ENCODE measurements at regions not wholly inside any gene's neighbourhood (a gene's known extent, or its start where the extent isn't known, plus 50 kb on each side); places are given as distances from the start of the nearest gene placed in this dataset.

DNA sequence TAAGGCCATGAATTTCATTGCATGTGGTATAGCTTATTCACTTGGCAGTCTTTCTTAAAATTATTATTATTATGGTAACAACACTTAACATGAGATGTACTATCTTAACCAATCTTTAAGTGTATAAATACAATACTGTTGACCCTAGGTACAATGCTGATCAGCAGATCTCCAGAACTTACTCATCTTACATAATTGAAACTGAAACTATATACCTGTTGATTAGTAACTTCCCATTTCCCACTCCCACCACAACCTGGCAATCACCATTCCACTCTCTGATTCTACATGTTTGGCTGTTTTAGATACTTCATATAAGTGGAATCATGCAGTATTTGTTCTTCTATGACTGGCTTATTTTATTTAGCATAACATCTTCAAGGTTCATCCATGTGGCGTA lies 150.2 kb upstream of the POU2AF2 start:
- DNase-seq (ENCODE audit: low read depth in 3 of 3) = no peak

DNA sequence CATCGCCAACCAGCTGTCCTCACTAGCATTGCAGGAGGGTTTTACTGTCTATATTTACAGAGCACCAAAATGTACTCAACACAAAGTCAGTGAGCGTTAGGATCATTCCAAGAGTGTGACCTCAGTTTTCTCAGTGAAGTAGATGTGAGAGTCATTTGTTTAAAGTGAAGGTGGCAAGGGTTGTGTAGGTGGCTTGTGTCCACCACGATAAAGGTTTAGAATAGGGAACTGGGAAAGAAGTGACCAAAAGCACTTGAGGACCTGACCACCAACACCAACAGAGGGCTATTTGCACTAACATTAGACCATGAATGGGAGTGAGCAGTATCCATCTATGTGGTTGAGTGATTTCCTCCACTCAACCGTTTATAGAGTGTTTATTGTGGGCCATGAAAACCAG lies 152.5 kb upstream of the POU2AF2 start:
- DNase-seq (ENCODE audit: low read depth in 3 of 3) = no peak

DNA sequence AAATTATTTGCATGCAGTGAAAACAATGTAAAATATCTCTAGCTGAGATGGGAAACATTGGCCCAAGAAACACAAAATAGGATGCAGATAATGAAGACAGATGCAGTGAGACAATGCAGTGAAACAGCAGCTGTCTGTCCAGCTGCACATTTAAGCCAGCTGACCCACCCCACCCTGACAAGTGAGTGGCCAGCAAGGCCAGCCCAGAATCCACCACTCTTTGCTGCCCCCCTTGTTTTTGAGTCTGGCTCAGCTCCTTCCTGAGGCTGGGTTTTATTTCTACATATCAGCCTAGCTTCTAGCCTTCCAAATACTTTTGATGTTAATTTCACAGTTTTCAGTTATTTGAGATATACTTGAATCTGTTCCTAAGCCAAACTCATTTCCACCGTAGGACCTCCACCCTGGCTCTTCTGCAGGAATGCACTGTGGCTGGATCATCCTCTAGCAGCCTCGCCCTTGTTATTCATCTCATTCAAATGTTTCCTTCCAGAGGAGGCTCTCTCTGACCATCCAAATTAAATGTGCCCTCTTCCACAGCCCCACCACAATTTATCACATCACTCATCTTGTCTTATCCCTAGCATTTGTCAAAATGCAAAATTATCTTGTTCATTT lies 154.1 kb upstream of the POU2AF2 start:
- no peak for DNase-seq (ENCODE audit: low read depth in 3 of 3)

- DNase-seq (ENCODE audit: low read depth in 3 of 3) = no peak
Observed at GRCh38 chr11:111089759-111090158, 155.8 kb upstream of the POU2AF2 start.

- DNase-seq (ENCODE audit: low read depth in 3 of 3) = no peak
Observed at GRCh38 chr11:111088847-111089355, 156.6 kb upstream of the POU2AF2 start.

DNA sequence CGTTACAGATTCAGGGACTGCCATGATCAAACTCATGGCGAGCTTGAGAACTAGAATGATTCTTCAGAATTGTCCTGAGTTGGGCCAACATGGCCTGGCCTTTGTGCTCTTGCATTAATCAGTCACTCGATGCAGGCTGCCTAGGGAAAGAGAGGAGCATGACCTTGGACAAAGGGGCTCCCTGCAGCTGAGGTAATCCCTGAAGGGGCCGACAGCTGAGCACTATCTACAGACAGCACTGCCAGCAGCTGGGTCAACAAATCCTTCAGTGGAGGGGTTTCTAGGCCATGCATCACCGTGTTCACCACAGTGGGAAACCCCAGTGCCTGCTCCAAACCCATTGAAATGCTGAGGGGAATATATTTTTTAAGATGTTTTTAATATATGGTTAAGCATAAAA lies 159.5 kb upstream of the POU2AF2 start:
- no peak for DNase-seq (ENCODE audit: low read depth in 3 of 3)

DNA sequence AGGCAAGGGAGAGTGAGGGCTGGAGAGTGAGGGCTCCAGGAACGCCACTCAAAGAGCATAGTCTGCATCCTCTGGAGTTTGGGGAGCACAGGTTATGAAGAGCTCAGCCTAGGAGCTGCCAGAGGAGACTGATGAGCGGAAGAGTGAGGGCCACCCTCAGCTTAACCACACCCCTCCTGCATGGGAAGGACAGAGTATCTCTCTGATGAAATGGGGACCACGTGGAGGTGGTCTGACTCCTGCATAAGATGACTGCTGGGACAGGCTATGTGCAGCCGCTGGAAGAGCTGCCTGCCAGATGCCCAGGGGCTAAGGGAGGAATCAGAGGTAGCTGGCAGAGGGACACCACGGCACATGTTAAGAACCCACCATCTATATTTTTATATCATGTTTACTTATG lies 162.9 kb upstream of the POU2AF2 start:
- no peak for DNase-seq (ENCODE audit: low read depth in 3 of 3)

DNA sequence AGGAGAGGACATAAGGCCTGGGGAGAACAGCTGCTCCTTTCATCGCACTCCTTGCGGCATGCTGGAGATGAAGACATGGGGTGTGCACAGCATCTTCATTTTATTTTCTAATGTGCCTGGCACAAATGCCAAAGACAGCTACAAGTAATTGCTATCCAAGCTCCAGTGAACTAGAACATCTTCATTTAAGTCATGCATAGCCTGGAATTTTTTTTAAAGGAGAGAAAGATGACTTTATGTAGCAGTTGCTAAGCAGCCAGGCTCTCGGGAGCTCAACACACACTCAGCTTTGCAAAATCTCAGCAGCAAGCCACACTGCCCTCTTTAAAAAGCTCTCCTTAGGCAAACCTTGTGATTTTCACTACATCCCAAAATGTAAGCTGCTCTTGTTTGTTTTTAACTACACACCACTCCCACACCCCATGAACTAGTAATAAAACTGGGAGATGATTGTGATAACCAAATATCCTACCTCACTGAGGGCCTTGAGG lies 164.5 kb upstream of the POU2AF2 start:
- no peak for DNase-seq (ENCODE audit: low read depth in 3 of 3)

DNA sequence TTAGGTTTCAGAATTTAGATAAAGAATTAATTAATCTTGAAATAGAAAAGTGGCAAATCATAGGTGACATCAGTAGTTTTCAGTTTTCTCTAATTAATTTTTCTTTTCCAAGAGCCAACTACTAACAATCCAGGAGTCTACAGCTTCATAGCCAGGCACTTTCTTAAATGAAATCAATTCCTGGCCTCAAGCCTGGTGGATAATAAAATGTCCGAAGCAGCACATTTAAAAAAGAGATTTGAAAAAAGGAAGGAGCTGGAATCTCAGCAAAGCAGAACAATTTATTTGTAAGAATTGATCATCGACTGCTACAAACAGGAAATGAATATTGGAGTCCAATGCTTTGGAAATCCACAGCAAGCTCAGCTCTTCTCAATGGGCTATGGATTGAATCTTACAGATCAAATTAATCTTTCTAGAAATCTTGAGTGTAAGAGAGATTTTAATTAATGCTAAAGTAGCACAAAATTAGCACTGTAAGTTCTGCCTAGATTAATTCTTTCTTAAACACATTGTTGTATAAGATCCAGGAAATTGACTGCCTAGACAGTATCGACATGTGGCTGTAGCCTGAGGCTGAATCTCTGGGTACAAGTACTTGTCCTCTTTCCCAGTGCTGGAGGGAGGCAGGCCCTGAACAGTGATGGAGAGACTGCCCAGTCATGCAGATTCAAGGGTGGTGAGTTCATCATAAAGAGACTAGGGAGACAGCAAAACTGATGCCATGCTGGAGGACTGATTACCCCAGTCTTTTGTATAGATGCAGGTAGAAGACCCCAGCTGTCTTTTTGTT lies 167.8 kb upstream of the POU2AF2 start:
- no peak for DNase-seq (ENCODE audit: low read depth in 3 of 3)

GRCh38 chr11:111069066-111069465 lies 176.5 kb upstream of the POU2AF2 start:
- DNase-seq (ENCODE audit: low read depth in 3 of 3) = no peak

GRCh38 chr11:111067994-111068393 lies 177.5 kb upstream of the POU2AF2 start:
- DNase-seq (ENCODE audit: low read depth in 3 of 3) = no peak

DNA sequence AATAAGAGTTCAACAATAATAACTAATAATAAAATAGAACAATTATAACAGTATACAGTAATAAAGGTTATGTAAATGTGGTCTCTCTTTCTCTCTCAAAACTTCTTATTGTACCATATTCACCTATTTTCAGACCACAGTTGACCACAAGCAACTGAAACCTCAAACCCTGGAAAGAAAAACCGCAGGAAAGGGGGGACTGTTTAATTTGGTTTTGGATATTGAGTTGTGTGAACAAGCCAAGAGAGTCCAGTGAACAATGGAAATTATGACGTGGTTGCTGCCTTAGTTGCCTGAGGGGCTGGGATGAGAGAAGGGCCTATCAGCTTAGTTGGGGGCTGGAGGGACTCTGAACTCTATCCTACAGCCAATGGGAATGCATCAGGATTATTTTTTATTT lies 178.7 kb upstream of the POU2AF2 start:
- no peak for DNase-seq (ENCODE audit: low read depth in 3 of 3)

- no peak for DNase-seq (ENCODE audit: low read depth in 3 of 3)
Observed at GRCh38 chr11:111063726-111064517, 181.6 kb upstream of the POU2AF2 start.

DNA sequence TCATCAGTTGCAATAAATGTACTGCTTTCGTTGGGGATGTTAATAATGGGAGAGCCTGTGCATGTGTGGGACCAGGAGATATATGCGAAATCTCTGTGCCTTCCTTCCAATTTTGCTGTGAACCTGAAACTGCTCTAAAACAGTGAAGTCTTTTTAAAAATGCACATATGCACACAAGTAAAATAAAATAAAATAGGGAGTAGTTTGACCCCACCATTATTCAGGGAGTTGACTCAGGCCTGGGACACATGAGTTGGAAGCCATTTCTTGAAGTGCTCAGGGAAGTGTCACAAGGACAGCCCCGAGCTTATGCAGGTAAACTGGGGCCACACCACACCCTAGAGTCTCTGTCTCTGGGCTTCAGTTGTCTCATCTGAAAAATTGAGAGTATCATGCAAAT lies 183.1 kb upstream of the POU2AF2 start:
- no peak for DNase-seq (ENCODE audit: low read depth in 3 of 3)

DNA sequence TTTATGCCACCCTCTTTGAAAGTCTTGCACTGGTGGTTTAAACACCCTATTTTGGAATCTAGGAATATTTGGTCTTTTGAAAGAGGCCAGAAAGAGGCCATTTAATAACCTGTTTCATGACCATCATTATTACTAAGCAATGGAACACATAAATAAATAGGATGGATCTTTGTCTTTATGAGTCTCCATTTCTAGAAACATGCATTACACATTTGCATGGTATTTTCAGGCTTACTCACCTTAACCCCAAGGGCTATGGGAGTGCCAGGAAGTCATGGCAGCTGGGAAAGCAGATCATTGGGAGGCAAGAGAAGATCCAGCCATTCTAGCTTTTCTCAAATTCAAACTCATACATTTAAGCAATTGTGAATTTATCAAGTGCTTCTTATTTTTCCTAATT lies 185.8 kb upstream of the POU2AF2 start:
- DNase-seq (ENCODE audit: low read depth in 3 of 3) = no peak

DNA sequence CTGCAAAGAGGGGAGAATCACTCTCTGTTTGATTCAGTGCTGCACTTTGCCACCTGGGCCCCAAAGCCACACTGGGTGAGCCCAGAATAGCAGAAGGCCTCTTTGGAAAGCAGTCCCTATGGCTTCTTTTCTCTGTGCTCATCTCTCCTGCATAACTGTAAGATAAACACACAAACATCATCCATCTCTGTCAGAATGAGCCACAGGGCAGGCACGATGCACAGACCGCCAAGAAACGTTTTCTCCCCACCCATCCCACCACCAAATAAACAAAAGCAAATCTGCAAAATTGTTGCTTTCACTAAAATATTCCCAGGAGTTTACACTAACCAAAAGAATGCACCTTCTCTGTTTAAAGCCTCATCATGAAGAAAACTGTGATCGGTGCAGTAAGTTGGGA lies 196.4 kb upstream of the POU2AF2 start:
- DNase-seq (ENCODE audit: low read depth in 3 of 3) = no peak

DNA sequence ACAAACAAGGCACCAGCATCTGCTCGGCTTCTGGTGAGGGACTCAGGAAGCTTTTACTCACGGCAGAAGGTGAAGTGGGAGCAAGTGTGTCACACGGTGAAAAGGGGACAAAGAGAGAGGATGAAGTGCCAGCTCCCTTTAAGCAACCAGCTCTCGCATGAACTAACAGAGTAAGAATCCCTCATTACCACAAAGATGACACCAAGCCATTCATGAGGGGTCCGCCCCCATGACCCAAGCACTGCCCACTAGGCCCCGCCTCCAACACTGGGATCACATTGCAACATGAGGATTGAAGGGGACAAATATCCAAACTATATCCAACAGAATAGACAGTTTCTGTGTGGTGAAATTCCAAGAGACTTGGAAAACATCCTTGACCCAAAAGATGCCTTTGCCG lies 198.2 kb upstream of the POU2AF2 start:
- DNase-seq (ENCODE audit: low read depth in 3 of 3) = no peak

GRCh38 chr11:111046291-111046690 lies 199.2 kb upstream of the POU2AF2 start:
- DNase-seq (ENCODE audit: low read depth in 3 of 3) = no peak

DNA sequence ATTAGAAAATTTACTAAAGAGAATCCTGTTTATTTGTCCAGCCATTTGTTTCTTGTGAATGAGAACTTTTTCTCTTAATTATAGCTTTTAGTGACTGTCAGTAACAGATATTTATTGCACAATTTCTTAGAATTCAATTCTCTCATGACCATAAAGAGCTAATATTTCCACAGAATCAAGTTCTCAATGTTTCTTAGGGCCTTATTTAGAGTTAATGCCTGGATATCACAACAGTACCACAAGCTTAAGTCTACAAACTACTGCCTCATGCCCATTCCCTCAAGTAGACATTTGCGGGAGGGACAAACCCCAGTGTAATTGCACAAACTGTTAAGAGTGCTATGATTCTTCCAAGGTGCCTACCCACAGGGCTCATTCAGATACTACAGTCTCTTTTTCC lies 199.7 kb upstream of the POU2AF2 start:
- no peak for DNase-seq (ENCODE audit: low read depth in 3 of 3)

- DNase-seq (ENCODE audit: low read depth in 3 of 3) = no peak
Observed at GRCh38 chr11:111045407-111045803, 200.1 kb upstream of the POU2AF2 start.

DNA sequence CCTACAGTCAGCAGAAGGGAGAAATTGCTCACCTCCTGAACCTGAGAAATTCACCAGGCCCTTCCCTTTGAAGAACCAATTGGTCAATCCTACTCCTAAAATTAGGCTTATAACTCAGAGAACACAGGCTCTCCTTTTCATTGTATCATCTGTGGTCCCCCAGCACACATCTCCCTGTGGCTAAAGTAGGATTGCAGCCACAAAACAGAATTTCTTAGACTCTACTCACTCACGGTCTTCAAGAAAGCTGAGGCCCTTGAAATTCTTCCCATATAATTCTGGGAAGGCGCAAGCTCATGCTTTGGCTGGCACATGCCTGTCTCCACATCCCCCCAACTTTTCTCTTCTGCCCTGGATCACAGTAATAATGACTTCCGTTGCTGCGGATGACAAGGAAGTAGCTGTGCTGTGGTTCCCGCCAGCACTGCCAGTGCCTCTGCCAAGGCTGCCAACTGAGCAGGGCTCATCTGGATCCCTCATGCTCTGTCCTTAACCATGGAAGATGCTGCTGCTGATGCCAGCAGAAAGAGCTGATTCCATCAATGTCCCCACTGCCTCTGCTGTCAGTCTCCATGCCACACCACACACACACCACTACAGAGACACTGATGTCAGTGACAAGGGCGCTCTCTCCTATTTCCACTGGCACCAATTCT lies 200.6 kb upstream of the POU2AF2 start:
- no peak for DNase-seq (ENCODE audit: low read depth in 3 of 3)

DNA sequence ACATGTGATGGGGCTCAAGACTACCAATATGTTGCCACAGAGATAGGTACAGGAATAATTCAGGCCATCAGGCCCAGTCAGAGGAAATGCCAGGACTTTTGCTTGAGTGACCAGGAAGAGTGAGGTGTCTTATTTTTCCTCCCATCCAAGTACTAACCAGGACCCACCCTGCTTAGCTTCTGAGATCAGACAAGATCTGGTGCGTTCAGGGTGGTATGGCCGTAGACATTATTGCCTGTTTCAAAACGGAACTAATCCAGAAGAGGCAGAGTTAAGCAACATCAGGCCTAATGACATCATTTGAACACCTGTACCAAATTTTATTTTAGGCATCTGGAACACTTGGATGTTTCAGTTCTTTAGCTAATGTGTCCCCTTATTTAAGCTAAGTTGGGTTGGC lies 205.5 kb upstream of the POU2AF2 start:
- DNase-seq (ENCODE audit: low read depth in 3 of 3) = no peak

Data from stimulated activated CD4-positive, alpha-beta T cell treated with anti-CD3 and anti-CD28 coated beads, TNF-alpha, amount 100 ng/mL, for 48 hours (primary cell).